Progenitor cell of endocrine pancreas (in vitro differentiated cells): ENCODE measurements at regions not wholly inside any gene's neighbourhood (a gene's known extent, or its start where the extent isn't known, plus 50 kb on each side); places are given as distances from the start of the nearest gene placed in this dataset.

Experiments
- DNase-seq: peaks from one replicate; pipeline ENCODE4 v3.0.0; 2021; ENCODE audit warnings: low spot score; ENCODE audit not compliant: unreplicated experiment
- H3K27ac Mint-ChIP-seq: 2 replicates; pipeline ENCODE4 v1.8.0; 2021; ENCODE audit warnings: mild to moderate bottlenecking, moderate library complexity, mixed read lengths
- H3K27me3 Mint-ChIP-seq: 2 replicates; pipeline ENCODE4 v1.8.0; 2021; ENCODE audit warnings: mixed read lengths
- H3K36me3 Mint-ChIP-seq: 2 replicates; pipeline ENCODE4 v1.8.0; 2022; ENCODE audit warnings: mixed read lengths; ENCODE audit not compliant: insufficient read depth
- H3K4me1 Mint-ChIP-seq: 2 replicates; pipeline ENCODE4 v1.8.0; 2021; ENCODE audit warnings: low read depth, mixed read lengths
- H3K4me3 Mint-ChIP-seq: 2 replicates; pipeline ENCODE4 v1.8.0; 2021; ENCODE audit warnings: low read depth, mild to moderate bottlenecking, moderate library complexity, mixed read lengths
- H3K9me3 Mint-ChIP-seq: 2 replicates; pipeline ENCODE4 v1.8.0; 2021; ENCODE audit warnings: low read depth, mixed read lengths
- TF ChIP-seq, protein P1 (sequence below): fragments of 200-600 bp; sonication (generic); IDR thresholded peaks from one replicate; pipeline ENCODE4 v1.5.0; 2021; ENCODE audit warnings: antibody characterized with exemption, mild to moderate bottlenecking; ENCODE audit not compliant: unreplicated experiment

- TF ChIP-seq, protein P1, sequence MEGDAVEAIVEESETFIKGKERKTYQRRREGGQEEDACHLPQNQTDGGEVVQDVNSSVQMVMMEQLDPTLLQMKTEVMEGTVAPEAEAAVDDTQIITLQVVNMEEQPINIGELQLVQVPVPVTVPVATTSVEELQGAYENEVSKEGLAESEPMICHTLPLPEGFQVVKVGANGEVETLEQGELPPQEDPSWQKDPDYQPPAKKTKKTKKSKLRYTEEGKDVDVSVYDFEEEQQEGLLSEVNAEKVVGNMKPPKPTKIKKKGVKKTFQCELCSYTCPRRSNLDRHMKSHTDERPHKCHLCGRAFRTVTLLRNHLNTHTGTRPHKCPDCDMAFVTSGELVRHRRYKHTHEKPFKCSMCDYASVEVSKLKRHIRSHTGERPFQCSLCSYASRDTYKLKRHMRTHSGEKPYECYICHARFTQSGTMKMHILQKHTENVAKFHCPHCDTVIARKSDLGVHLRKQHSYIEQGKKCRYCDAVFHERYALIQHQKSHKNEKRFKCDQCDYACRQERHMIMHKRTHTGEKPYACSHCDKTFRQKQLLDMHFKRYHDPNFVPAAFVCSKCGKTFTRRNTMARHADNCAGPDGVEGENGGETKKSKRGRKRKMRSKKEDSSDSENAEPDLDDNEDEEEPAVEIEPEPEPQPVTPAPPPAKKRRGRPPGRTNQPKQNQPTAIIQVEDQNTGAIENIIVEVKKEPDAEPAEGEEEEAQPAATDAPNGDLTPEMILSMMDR = no peak
- peak overlapping the region; percentile 26 for H3K27ac Mint-ChIP-seq
- H3K4me1 Mint-ChIP-seq = no peaks in the 10 kb centered on the region
- peaks cover 3% of the 10 kb centered on the region for H3K9me3 Mint-ChIP-seq
- H3K36me3 Mint-ChIP-seq = no peaks in the 10 kb centered on the region
- H3K27me3 Mint-ChIP-seq = no peaks in the 10 kb centered on the region
- DNase-seq = no peak
- no peak overlapping the region for H3K4me3 Mint-ChIP-seq
Observed at GRCh38 chr9:2321523-2322148, 300.0 kb upstream of the VLDLR start.

DNA sequence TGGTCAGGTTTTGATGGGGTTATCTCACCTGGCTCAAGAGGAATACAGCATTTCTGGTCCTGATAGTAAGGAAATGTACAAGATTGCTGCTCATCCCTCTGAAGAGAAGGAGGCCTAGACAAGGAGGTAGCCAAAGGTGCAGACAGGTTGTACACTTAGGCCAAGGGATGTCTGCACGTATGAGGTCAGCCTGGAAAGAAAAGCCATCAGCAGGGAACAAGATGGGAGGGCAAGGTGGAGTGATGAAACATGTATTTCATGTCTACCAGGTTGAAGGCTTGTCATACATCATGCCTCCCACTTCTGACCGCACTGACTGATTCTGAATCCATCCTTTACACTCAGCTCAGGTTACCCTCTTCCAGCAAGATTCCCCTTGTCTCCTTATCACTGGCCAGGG lies 296.8 kb upstream of the VLDLR start:
- no peak for DNase-seq
- Mint-ChIP-seq H3K9me3 (peaks cover 3% of the 10 kb centered on the region), H3K4me1 (no peaks in the 10 kb centered on the region), H3K27ac (no peak overlapping the region), H3K36me3 (no peaks in the 10 kb centered on the region), H3K27me3 (no peaks in the 10 kb centered on the region), H3K4me3 (no peak overlapping the region)
- TF ChIP-seq, protein P1 = no peak

GRCh38 chr9:2332663-2333062 lies 288.9 kb upstream of the VLDLR start:
- TF ChIP-seq, protein P1 = no peak
- no peaks in the 10 kb centered on the region for H3K9me3 Mint-ChIP-seq
- no peaks in the 10 kb centered on the region for H3K36me3 Mint-ChIP-seq
- no peak for DNase-seq
- H3K4me3 Mint-ChIP-seq = no peak overlapping the region
- peaks cover 13% of the 10 kb centered on the region for H3K4me1 Mint-ChIP-seq
- H3K27me3 Mint-ChIP-seq = no peaks in the 10 kb centered on the region
- no peak overlapping the region for H3K27ac Mint-ChIP-seq

GRCh38 chr9:2335260-2335659 lies 286.3 kb upstream of the VLDLR start:
- Mint-ChIP-seq H3K27ac (no peak overlapping the region), H3K4me3 (no peak overlapping the region), H3K9me3 (no peaks in the 10 kb centered on the region), H3K27me3 (no peaks in the 10 kb centered on the region), H3K4me1 (peaks cover 22% of the 10 kb centered on the region), H3K36me3 (no peaks in the 10 kb centered on the region)
- DNase-seq = no peak
- TF ChIP-seq, protein P1 = no peak

DNA sequence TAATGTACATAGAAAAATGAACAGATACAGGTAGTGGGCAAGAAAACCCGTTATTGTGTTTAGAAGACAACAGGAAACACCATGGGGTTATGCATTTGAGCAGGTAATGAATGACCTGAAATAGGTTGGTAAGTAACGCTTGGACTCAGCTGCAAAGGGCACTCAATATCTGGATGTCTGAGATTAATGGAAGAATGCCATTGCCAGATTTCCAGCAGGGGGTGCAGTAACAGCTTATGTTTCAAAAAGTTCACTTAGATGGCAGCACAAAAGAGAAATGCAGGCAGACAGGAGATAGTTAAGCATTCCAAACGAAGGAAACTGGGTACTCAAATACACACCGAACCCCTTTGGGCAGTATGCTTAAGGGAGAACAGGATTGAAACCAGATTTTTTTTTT lies 285.5 kb upstream of the VLDLR start:
- peaks cover 22% of the 10 kb centered on the region for H3K4me1 Mint-ChIP-seq
- no peaks in the 10 kb centered on the region for H3K36me3 Mint-ChIP-seq
- no peak overlapping the region for H3K27ac Mint-ChIP-seq
- DNase-seq = no peak
- TF ChIP-seq, protein P1 = peak; percentile 31
- H3K4me3 Mint-ChIP-seq = no peak overlapping the region
- no peaks in the 10 kb centered on the region for H3K27me3 Mint-ChIP-seq
- peaks cover 2% of the 10 kb centered on the region for H3K9me3 Mint-ChIP-seq
